HEK293T (cell line): ENCODE measurements at regions not wholly inside any gene's neighbourhood (a gene's known extent, or its start where the extent isn't known, plus 50 kb on each side); places are given as distances from the start of the nearest gene placed in this dataset.
A peak's percentile ranks its signal among the peaks of the same experiment; 100 is the strongest.

Experiments used
- CTCF ChIA-PET: fragments of 350-600 bp; formaldehyde crosslinking; extraction: SDS; loops from one replicate; lab custom pipeline; 2021; ENCODE audit warnings: antibody characterized with exemption, inconsistent platforms; lab: Yijun Ruan, JAX
- POLR2A ChIA-PET: fragments of 350-600 bp; formaldehyde crosslinking; extraction: SDS; loops from one replicate; lab custom pipeline; 2020; ENCODE audit warnings: antibody characterized with exemption, inconsistent platforms; lab: Yijun Ruan, JAX
- DNase-seq: peaks from one replicate; pipeline ENCODE4 v3.0.0; 2012; ENCODE audit warnings: mixed read lengths; ENCODE audit errors: extremely low spot score
- ARNT ChIP-seq: fragments of 450-650 bp; IDR thresholded peaks from 2 replicates; pipeline ENCODE4 v1.6.1; 2017; ENCODE audit warnings: mild to moderate bottlenecking
- BHLHE40 ChIP-seq: fragments of 450-650 bp; IDR thresholded peaks from 2 replicates; pipeline ENCODE4 v1.6.1; 2016; ENCODE audit warnings: mild to moderate bottlenecking, moderate library complexity, borderline replicate concordance
- CTBP1 ChIP-seq: fragments of 450-650 bp; IDR thresholded peaks from 2 replicates; pipeline ENCODE4 v1.6.1; 2016; ENCODE audit warnings: borderline replicate concordance
- ELF4 ChIP-seq: fragments of 450-650 bp; IDR thresholded peaks from 2 replicates; pipeline ENCODE4 v1.6.1; 2017; ENCODE audit warnings: antibody characterized with exemption
- FOXA1 ChIP-seq: fragments of 450-650 bp; IDR thresholded peaks from 2 replicates; pipeline ENCODE4 v1.6.1; 2016; ENCODE audit warnings: mild to moderate bottlenecking
- FOXK2 ChIP-seq: fragments of 450-650 bp; IDR thresholded peaks from 2 replicates; pipeline ENCODE4 v1.6.1; 2016; ENCODE audit warnings: mild to moderate bottlenecking
- FOXM1 ChIP-seq: fragments of 450-650 bp; IDR thresholded peaks from 2 replicates; pipeline ENCODE4 v1.6.1; 2017; ENCODE audit warnings: mild to moderate bottlenecking, borderline replicate concordance
- HDGF ChIP-seq: fragments of 450-650 bp; IDR thresholded peaks from 2 replicates; pipeline ENCODE4 v1.6.1; 2017; ENCODE audit warnings: antibody characterized with exemption, borderline replicate concordance
- L3MBTL2 ChIP-seq: fragments of 450-650 bp; conservative IDR thresholded peaks from 2 replicates; pipeline ENCODE4 v1.6.1; 2016; ENCODE audit warnings: mild to moderate bottlenecking
- LEF1 ChIP-seq: fragments of 450-650 bp; IDR thresholded peaks from 2 replicates; pipeline ENCODE4 v1.6.1; 2017; ENCODE audit warnings: mild to moderate bottlenecking, borderline replicate concordance
- NFRKB ChIP-seq: fragments of 450-650 bp; IDR thresholded peaks from 2 replicates; pipeline ENCODE4 v1.6.1; 2016; ENCODE audit warnings: mild to moderate bottlenecking, moderate library complexity
- SP1 ChIP-seq: fragments of 450-650 bp; IDR thresholded peaks from 2 replicates; pipeline ENCODE4 v1.6.1; 2017
- SUZ12 ChIP-seq: fragments of 450-650 bp; IDR thresholded peaks from 2 replicates; pipeline ENCODE4 v1.6.1; 2016; ENCODE audit warnings: mild to moderate bottlenecking
- TARDBP ChIP-seq: fragments of 450-650 bp; IDR thresholded peaks from 2 replicates; pipeline ENCODE4 v1.6.1; 2016
- ZNF384 ChIP-seq: fragments of 450-650 bp; IDR thresholded peaks from 2 replicates; pipeline ENCODE4 v1.6.1; 2016
- TF ChIP-seq, protein P1 (sequence below): fragments of 450-650 bp; IDR thresholded peaks from 2 replicates; pipeline ENCODE4 v1.6.1; 2016

- POLR2A ChIA-PET: no interaction called here
- DNase-seq: no peak
- CTCF ChIA-PET: no interaction called here
- no peak for TF ChIP-seq CTBP1
- no peak for TF ChIP-seq NFRKB
- TF ChIP-seq ARNT: no peak
- no peak for TF ChIP-seq ELF4
- TF ChIP-seq BHLHE40: no peak
- TF ChIP-seq, protein P1, sequence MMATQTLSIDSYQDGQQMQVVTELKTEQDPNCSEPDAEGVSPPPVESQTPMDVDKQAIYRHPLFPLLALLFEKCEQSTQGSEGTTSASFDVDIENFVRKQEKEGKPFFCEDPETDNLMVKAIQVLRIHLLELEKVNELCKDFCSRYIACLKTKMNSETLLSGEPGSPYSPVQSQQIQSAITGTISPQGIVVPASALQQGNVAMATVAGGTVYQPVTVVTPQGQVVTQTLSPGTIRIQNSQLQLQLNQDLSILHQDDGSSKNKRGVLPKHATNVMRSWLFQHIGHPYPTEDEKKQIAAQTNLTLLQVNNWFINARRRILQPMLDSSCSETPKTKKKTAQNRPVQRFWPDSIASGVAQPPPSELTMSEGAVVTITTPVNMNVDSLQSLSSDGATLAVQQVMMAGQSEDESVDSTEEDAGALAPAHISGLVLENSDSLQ: no peak
- no peak for TF ChIP-seq FOXK2
- no peak for TF ChIP-seq LEF1
- no peak for TF ChIP-seq TARDBP
- no peak for TF ChIP-seq L3MBTL2
- TF ChIP-seq FOXM1: no peak
- TF ChIP-seq HDGF: no peak
- no peak for TF ChIP-seq FOXA1
- no peak for TF ChIP-seq ZNF384
- TF ChIP-seq SUZ12: no peak
- TF ChIP-seq SP1: no peak
Measured at GRCh38 chr14:58737511-58737910, 99.7 kb downstream of the DACT1 start.

- ChIA-PET CTCF (no interaction called here), POLR2A (no interaction called here)
- TF ChIP-seq ARNT (no peak), TARDBP (no peak), SP1 (no peak), ELF4 (no peak)
- DNase-seq: no peak
Measured at GRCh38 chr14:58738189-58738836, 100.6 kb downstream of the DACT1 start.

GRCh38 chr14:58738876-58739275 is 101.1 kb downstream of the DACT1 start:
- ChIA-PET CTCF (no interaction called here), POLR2A (no interaction called here)
- DNase-seq: no peak
- no peak for TF ChIP-seq NFRKB
- TF ChIP-seq FOXA1: no peak
- TF ChIP-seq SP1: no peak
- no peak for TF ChIP-seq LEF1
- no peak for TF ChIP-seq FOXM1
- no peak for TF ChIP-seq CTBP1
- TF ChIP-seq HDGF: no peak
- TF ChIP-seq L3MBTL2: no peak
- TF ChIP-seq ZNF384: no peak
- TF ChIP-seq TARDBP: no peak
- TF ChIP-seq FOXK2: no peak
- no peak for TF ChIP-seq BHLHE40
- no peak for TF ChIP-seq ARNT
- TF ChIP-seq ELF4: no peak
- no peak for TF ChIP-seq SUZ12
- TF ChIP-seq, protein P1: no peak

GRCh38 chr14:58739674-58740073 is 101.9 kb downstream of the DACT1 start:
- POLR2A ChIA-PET: no interaction called here
- DNase-seq: no peak
- TF ChIP-seq SUZ12 (no peak), L3MBTL2 (no peak), BHLHE40 (no peak), LEF1 (no peak), FOXK2 (no peak), NFRKB (no peak), HDGF (no peak), CTBP1 (no peak)
- CTCF ChIA-PET: no interaction called here

DNA sequence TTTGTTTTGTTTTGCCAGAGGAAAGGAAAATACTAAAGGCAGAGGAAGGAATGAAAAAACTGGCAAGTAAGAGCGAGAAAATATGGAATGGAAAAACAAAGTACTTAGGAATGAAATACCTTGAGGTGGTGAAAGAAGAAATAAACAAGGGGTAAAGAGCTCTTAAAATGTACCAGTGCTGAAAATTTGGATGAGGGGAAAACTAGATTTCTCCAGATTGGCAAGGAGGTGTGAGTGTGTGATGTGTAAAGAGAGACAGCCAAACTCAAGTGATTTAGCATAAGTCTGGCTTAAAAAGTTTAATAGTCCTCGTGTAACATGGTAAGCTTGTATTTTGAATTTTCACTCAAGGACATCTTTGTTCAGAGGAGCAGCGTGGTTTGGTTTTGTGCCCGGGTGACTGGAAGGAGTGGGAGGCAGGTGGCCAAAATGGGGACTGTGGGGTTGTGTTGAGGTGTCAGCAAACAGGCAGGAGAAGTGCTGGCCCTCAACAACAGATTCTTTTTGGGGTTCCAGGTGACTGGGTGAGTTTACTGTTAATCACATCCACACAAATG is 102.7 kb downstream of the DACT1 start:
- no peak for TF ChIP-seq SUZ12
- no peak for TF ChIP-seq FOXM1
- TF ChIP-seq, protein P1: no peak
- no peak for TF ChIP-seq L3MBTL2
- TF ChIP-seq SP1: no peak
- no peak for TF ChIP-seq BHLHE40
- TF ChIP-seq FOXK2: no peak
- no peak for TF ChIP-seq LEF1
- TF ChIP-seq ZNF384: no peak
- TF ChIP-seq HDGF: no peak
- no peak for TF ChIP-seq NFRKB
- TF ChIP-seq FOXA1: no peak
- no peak for TF ChIP-seq TARDBP
- no peak for TF ChIP-seq ELF4
- TF ChIP-seq CTBP1: no peak
- no peak for TF ChIP-seq ARNT
- POLR2A ChIA-PET: no interaction called here

DNA sequence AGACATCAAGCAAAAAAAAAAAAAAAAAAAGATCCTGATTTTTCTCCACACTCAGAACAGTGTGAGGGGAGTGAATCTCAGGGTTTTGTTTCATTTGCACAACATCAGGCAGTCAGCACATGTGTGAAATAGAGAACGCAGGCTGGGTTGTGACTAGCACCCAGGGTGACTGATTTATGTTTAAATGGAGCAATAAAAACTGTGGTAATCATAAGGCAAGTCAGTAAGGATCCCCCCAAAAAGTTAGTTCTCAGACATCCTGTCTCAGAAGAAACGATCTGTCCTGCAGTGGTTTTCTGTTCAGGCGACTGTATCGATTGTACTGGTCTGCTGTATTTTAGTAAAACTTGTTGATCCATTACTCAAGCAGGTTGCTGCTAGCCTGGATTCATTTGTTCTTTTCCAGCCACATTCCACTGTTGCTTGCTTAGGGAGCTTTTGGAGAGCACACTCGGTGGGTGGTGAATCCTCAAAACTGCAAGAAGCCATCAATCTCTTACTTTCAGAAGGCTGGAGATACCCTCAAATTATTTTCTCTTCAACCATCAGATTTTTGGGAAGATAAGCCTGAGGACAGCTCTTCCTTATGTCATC is 107.1 kb downstream of the DACT1 start:
- ChIA-PET POLR2A (no interaction called here), CTCF (interaction anchor here (0.7 kb wide), 1 partner anchor 80 kb away, joined by 4 read pairs; no protein-coding TSS in a partner anchor)
- no peak for DNase-seq

More for the DNA sequence above, 102.7 kb downstream of the DACT1 start:
- no peak for DNase-seq
- CTCF ChIA-PET: no interaction called here

More for the DNA sequence above, 107.1 kb downstream of the DACT1 start:
- no peak for TF ChIP-seq LEF1
- TF ChIP-seq, protein P1: peak; percentile 65
